HG02938 (cell line): ENCODE measurements at regions not wholly inside any gene's neighbourhood (a gene's known extent, or its start where the extent isn't known, plus 50 kb on each side); places are given as distances from the start of the nearest gene placed in this dataset.

ENCODE experiments used
- ATAC-seq: cut with Tn5 transposase; IDR thresholded peaks from one replicate; pipeline ENCODE4 v1.9.1; 2021; ENCODE audit warnings: mild to moderate bottlenecking, moderate library complexity; ENCODE audit not compliant: unreplicated experiment

DNA sequence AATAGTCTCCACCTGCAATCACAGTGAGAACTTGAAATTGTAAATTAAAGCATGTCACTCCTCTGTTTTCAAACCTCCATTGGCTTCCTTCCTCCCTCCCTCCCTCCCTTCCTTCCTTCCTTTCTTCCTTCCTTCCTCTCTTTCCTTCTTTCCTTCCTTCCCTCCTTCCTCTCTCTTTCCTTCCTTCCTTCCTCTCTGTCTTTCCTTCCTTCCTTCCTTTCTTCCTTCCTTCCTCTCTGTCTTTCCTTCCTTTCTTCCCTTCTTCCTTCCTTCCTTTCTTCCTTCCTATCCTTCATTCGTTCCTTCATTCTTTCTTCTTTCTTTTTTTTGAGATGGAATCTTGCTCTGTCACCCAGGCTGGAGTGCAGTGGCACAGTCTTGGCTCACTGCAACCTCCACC lies 595.0 kb upstream of the ZNF608 start:
- ATAC-seq, result no peak

DNA sequence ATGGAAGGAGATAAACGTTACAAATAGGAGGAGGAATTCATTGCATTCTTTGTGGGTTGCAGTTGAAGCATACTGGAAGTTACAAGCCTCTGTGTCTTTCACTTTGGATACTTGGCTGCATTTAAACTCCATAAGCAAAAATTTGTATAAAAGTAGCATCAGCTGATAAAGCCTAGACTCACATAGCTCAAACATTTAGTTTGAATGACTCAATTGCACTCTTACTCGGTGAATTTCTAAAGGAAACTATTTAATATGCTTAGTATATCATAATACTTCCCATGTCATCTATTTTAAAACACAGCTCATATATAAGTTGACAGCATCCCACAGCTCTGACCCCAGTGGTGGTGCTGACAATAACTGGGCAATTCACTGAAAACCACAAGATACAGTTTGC lies 596.6 kb upstream of the ZNF608 start:
- ATAC-seq, result no peak

DNA sequence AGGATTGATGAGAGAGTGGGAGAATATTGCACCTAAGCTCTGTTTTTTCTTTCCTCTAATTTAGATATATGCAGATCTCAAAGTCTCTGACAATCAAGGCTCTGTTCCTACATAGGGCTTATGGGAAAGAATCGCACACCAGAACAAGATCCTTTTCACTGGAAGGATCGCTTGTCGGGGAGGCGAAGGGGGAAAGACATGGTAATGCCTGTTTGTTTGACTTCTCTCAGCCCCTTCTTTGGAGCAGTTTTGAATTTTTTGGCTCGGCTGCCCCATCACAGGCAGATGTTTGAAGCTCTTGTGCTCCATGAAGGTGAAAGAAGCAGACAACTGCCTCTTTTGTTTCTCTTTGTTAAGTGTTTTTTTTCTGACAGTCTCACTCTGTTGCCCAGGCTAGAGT lies 599.9 kb upstream of the ZNF608 start:
- ATAC-seq, result no peak

DNA sequence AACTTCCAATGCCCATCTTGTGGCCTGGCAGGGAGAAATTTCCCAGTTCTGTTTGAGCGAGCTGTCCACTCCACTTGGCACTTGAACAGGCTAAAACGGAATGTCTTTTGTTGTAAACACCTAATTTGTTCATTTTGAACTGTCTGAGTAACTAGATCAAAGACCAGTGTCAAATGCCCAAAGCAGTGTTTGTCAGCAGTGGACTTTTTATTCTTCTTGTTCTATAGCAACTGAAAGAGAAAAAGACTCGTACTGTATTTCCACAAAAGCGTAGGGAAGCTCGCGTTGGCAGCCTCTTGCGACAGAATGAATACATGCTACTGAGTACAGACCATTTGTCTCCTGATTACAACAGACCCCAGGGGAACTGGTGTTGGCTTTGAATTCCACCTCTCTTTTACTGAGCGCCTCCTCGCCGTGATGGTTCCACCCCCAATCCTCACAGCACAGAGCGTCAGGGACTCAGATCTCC lies 601.8 kb upstream of the ZNF608 start:
- ATAC-seq, result no peak

DNA sequence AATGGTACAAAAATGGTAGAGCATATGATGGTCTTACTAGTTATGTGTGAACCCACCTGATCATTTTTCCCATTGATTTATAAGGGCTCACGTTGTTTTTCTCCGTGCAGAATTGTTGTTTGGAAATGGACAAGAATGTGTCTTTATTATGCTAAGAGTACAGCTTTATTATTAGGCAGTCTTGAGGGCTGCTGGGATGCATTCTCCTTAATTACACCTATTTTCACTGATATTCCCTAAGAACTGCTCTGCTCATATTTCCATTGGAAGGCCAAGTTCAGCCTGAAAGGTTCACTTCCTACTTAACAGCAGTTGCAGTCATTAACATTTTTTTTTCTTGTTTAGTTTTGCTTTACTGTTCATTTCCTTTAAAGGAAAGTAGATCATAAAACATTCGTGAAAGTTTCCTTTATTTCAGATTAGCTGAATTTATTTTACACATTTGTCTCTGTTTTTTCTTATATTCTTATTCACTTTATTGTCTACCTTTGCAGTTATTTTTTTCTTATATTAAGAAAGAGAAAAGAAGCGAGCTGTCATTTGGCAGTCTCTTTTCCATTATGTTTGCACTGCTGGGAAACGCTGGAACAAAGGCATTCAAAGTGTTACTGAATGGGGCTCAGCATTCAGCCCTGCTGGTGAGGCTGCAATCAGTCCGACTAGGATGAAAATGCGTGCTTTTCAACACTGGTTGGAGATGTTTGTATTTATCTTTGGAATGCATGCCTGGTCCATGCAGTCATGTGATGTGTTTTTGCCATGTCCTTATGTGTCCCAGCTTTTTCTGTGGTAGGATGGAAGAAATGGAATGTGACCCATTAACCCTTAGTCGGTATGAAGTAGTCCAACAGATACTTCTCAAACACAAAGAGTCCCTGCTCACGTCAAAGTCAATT lies 602.7 kb upstream of the ZNF608 start:
- no peak for ATAC-seq

DNA sequence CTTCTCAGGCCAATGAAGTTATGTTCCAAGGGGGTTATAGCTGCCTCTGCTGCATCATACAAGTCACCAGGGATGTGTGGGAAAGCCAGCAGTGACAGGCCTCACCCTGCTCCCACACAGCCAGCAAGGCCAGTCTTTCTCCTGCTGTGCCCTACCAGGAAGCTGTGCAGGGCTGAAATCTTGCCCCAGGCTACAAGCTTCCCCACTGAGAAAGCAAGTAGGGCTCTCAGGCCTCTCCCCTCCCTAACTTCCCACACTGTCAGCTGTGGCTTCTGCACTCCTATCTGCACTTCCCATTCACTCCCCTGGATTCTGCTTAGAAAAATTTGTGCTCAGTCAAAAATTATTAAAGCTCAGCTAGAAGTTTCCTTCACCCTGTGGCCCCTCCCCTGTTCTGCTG lies 611.2 kb upstream of the ZNF608 start:
- ATAC-seq, result no peak

DNA sequence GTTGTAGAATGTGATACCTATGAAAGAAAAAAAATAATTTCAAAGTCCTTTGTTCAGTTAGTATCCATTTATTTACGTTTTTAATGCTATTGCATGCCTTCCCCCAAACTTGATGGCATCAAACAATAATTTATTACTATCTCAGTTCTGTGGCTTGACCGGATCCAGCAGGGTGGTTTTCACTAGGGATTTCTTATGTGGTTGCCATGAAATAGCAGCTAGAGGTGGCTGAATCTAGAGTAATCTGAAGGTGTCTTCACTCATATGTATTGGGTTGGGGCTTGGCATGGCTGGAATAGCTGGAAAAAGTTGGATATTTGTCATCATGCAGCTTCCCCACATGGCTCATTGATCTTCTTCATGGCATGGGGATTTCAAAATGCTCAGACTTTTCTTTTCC lies 619.3 kb upstream of the ZNF608 start:
- ATAC-seq, result no peak

DNA sequence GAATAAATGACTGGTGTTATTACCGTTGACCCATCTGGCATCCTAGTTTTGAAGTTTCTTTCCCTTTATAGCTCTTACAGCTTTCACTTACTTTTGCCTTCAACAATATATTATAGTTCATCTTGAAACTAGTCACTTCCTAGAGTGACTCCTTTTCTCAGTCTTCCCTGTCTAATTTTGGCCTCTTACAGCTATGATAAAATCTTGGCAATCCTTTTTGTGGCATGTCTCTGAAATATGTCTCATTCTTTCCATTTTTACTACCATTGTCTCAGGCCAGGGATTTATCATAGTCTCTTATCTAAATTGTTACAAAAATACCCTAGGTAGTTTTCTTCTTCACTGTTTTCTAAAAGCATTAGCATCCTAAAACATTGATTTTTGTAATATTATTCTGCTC lies 621.3 kb upstream of the ZNF608 start:
- no peak for ATAC-seq

DNA sequence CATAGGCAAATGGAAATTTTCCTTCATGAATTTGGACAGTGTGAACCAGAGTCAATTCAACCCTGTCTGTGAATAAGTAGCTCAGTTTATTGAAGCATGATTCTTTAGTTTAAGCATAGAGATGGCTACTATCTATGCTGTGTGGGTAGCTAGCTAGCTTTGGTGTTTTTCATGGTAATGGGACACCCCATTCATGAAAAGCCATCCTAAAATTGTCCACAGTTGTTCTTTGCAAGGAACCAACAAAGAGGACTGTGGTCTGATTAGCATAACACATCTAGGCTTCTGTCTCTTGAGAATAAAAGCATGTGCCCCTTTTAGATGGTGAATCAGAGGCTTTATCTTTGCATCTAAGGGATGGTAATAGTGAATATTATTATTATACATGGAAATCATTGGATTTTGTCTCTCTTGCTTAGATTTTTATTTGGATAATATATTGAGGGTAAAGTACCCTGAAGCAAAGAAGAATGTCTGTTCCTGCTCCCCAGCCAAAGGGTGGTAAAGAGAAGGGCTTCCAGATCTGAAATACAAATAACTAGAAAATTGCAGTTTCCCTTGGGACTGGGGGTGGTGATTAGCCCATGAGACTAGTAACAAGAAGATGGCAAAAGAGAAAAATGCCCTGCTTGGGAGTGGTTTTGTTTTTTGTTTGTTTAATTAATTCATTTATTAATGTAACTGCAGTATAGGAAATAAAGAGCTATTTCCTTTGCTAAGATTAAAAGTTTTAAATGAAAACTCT lies 624.2 kb upstream of the ZNF608 start:
- ATAC-seq, result no peak

DNA sequence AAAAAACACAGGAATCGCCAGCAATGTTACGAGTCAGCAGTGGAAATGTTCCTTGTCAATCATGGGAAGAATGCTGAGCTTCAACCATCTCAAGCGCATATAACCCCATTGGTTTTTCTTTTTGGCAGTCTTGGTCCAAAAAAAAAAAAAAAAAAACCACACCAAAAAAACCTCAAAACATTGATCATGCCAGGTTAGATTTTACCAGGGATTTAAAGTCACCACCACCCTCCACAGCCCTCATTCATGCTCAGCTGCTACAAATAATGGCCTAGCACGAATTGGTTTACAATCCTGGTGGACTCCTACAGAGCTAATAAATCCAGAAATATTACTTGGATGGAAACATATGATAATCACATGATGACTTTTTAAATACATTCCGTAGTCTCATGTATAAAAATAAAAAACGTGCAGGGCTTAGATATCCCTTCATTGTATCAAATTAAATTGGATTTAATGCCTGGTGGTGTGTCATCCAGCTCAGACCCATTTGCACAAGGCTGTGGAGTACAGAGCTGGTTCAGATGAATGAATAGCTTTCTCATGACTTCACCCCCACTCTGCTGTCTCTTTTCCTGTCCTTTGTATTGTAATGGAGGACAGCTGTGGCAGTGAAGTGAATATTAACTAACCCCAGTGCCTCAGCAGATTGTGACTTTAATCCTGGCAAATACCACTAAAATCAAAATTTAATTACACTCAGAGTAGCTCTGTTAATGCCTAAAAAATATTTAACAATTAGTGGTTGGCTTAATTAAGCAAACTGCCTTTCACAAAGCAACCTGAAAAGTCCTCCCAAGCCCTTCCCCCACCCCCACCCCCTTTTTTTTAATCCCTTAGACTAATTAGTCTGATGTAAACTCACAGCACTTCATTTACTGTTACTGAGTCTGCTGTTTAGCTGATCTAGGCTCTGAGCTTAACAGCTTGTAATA lies 626.5 kb upstream of the ZNF608 start:
- ATAC-seq, result no peak

DNA sequence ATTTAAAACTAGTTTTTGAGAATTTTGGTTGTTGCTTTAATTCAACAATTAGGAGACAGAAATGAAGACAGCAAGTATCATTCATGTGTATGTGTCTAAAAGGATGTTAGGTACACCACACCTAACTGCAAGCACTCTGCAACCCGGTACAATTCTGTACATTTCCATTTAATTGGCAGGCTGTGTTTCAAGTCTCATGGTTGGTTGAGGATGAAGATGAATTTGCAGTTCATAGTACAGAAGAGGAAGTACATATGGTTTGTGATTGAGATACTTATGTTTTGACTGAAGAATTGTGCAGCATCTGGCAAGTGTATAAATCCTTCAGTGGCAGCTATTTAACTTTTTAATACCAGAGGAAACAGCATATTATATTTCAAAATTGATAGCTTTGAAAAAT lies 628.7 kb upstream of the ZNF608 start:
- peak; percentile 62 for ATAC-seq

DNA sequence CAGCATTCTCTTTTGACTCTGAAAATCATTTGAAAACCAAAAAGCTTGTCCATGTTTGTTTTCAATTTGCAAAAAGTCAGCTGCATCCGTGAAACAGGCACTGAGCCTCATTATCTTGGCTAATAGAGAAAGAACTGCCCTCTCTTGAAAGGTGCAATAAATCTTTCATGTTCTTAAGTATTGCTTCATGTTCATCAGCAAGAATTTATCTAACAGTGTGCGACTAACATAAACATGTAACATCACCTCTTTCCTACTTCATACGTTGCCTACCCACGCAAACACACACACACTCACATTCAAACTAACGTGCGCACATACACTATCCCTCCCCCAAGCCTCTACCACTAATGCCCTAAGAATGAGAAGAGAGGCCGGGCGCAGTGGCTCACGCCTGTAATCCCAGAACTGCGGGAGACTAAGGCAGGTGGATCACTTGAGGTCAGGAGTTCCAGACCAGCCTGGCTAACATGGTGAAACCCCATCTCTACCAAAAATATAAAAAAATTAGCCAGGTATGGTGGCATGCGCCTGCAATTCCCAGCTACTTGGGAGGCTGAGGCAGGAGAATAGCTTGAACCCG lies 629.7 kb upstream of the ZNF608 start:
- no peak for ATAC-seq

DNA sequence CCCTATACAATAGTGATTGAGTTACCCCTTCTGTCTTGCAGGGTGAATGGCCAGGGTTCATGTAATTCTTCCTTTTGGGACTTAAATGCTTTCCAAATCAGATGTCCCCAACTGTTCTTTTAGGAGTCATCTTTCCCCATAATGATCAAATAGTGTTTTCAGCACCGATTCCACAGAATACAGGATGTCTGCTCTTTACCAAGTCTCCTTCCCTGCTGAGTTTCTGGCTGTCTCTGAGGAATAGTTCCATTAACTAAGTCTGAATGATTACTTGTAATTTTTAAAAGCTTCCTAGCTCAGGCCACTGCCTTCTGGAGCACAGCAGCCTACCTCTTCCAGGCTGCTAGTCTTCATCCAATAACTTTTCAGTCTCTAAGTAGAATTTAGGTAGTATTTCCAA lies 630.7 kb upstream of the ZNF608 start:
- no peak for ATAC-seq

DNA sequence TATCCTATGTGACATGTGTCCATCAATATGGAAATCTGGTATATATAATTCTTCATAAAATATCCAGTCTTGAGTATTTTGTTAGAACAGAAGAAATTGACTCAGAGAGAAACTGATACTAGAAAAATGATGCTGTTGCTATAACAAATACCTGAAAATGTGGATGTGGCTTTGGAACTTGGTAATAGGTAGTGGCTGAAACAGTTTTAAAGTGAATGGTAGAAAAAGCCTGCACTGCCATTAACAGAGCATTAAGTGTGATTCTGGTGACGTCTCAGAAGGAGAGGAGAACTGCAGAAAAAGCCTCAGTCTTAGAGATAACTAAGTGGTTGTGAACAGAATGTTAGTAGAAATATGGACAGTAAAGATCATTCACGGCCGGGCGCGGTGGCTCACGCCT lies 634.9 kb upstream of the ZNF608 start:
- ATAC-seq, result peak; percentile 80

DNA sequence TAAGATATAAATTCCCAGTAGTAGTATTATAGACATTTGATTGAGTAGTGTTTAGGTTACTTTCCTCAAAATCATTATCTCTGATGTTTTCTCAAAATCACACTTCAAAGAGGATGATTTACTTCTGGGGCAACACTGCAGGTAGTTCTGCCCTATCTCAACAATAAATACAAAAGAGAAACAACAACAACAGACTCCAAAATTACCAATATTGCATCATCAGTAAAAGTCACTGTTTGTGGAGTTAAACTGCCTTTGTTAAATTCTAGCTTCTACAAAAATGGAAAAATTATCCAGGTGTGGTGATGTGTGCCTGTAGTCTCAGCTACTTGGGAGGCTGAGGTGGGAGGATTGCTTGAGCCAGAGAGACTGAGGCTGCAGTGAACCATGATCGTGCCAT lies 637.6 kb upstream of the ZNF608 start:
- ATAC-seq, result no peak

DNA sequence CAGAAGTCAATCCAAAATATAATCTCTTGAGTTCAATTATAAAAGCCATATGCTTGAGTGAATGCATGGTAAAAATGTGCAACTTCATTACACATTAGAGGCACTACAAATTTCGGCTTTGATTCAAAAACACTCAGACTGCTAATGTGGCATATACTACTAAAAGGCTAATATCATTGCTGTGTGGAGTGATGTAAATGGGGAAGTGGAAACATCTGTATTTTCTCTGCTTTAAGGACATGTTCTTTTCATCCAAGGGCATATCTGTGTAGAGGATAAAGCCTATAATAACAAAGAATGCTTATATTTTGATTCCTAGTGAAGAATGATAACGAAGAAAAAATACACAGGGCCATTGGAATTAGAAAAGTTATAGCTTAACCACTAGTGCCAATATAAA lies 643.9 kb upstream of the ZNF608 start:
- no peak for ATAC-seq

DNA sequence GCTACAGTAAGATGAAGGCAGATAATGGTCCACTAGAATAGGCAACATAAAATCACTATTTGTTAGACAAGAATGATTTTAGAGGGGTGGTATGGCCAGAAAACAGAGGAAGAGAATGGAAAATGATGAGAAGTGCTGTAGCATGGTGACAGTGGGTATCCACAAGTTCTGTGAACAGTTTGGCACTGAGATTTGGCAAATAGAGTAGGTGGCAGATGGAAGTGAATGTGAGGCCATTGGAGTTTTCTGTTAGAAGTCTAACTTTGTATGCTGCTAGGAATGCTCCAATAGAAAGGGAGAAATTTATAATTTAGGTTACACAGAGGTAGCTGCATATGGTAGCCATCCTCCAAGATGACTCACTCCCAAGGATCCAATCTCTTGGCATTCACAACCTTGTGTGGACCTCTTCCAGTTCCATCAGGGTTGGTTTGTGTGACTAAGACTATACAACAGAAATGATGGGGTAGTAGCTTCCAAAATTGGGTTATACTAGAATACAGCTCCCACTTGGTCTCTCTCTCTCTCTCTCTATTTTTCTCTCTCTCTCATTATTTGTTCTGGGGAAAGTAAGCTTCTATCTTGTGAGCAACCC lies 646.9 kb upstream of the ZNF608 start:
- ATAC-seq, result no peak

DNA sequence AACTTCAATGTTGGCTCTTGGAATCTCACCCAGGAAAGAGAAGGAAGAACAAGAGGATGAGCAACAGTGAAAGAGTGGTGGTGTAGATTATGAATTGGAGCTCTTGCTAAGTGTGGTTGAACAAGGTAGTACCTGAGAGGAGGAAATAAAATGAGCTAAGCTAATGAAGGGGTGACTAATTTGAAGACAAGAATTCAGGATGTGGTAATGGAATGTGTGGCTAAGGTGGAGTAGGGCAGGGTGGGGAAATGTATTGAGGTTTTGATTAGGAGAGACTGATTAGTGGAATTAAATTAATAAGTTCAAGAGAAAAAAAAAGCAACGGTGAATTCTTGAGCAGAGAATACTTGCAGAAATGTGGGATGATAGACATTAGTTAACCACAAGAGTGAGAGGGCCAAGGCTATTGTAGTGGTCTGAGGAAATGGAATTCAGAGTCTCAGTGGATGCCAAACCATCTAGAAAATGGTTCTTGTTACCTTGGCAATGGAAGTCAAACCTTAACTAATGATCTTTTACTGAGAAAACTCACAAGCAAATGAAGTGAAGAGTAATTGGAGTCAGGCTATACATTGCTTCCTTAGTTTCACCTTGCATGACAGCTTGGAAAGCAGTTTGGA lies 648.3 kb upstream of the ZNF608 start:
- no peak for ATAC-seq

DNA sequence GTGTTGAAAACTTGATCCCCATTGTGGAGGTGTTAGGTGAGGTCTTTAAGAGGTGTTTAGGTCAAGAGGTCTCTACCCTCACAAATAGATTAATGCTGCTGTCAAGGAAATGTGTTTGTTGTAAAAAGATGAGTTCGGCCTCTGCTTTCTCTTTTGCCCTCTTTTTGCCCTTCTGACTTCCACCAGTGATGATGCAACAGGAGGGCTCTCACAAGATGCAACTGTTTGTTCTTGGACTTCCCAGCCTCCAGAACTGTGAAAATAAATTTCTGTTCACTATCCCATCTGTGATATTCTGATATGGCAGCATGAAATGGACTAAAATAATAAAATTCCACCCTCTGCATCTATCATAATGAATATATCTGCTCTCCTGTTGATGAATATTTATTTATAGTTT lies 650.0 kb upstream of the ZNF608 start:
- no peak for ATAC-seq

DNA sequence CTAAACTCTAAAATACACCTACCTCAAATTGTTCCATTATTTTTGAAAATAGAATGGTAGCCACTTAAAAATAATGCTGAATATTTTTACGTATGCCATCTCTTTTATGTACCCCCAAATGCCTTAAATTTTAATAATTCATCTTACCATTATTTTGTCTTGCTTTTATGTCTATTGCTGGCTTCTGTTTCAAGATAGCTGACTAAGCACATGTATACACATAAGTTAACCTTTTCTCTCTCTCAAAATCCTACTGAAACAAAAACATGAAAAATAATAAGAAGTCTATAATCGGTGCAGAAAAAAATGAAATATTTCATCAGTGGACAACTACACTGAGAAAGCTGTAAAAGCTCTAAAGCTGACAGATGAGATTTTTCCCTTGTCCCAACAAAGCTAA lies 652.0 kb upstream of the ZNF608 start:
- ATAC-seq, result no peak
